ENCODE measurements at regions not wholly inside any gene's neighbourhood (a gene's known extent, or its start where the extent isn't known, plus 50 kb on each side); places are given as distances from the start of the nearest gene placed in this dataset.

GRCh38 chr1:198986036-198986435 is 347.2 kb downstream of the PTPRC start:
- Histone ChIP-seq H3K9me3 (ENCODE audit: low read length) (no peaks in the 10 kb centered on the region), H3K27ac (ENCODE audit: low read length) (no peak overlapping the region), H3K27me3 (ENCODE audit: insufficient read depth, low read depth, low read length) (no peaks in the 10 kb centered on the region), H3K36me3 (ENCODE audit: insufficient read depth, low read length) (no peaks in the 10 kb centered on the region), H4K20me1 (ENCODE audit: insufficient read depth) (no peaks in the 10 kb centered on the region), H3K4me3 (ENCODE audit: low read length) (no peak overlapping the region), H3K9ac (ENCODE audit: low read length) (no peak overlapping the region), H2AFZ (ENCODE audit: low read depth, low read length) (no peak overlapping the region), H3K4me2 (ENCODE audit: low read length) (no peak overlapping the region), H3K9me2 (ENCODE audit: insufficient read depth, low read length) (no peaks in the 10 kb centered on the region), H3K79me2 (replicated peaks; ENCODE audit: insufficient read depth, low read length) (no peaks in the 10 kb centered on the region), H3F3A (ENCODE audit: insufficient read depth, low read length, poor library complexity, severe bottlenecking) (no peaks in the 10 kb centered on the region)
- TF ChIP-seq POLR2AphosphoS5 (IDR thresholded peaks at IDR 0.05) (no peak), CTCF (IDR thresholded peaks at IDR 0.05; ENCODE audit: poor library complexity, severe bottlenecking) (no peak), EP300 (conservative IDR thresholded peaks at IDR 0.05; ENCODE audit: poor library complexity, severe bottlenecking) (no peak), SMC3 (conservative IDR thresholded peaks at IDR 0.05; ENCODE audit: poor library complexity) (no peak), EZH2 (IDR thresholded peaks at IDR 0.05; ENCODE audit: borderline replicate concordance, insufficient read depth, low read length, poor library complexity, severe bottlenecking) (no peak), REST (IDR thresholded peaks at IDR 0.05; ENCODE audit: borderline replicate concordance) (no peak), MXI1 (conservative IDR thresholded peaks at IDR 0.05; ENCODE audit: poor library complexity, severe bottlenecking) (no peak), RAD21 (conservative IDR thresholded peaks at IDR 0.05) (no peak), TAF1 (IDR thresholded peaks at IDR 0.05; ENCODE audit: low read depth) (no peak)

GRCh38 chr1:198986442-198986841 is 347.6 kb downstream of the PTPRC start:
- no peaks in the 10 kb centered on the region for H3K9me2 ChIP-seq (ENCODE audit: insufficient read depth, low read length)
- H3K27me3 ChIP-seq (ENCODE audit: insufficient read depth, low read depth, low read length) = no peaks in the 10 kb centered on the region
- H3F3A ChIP-seq (ENCODE audit: insufficient read depth, low read length, poor library complexity, severe bottlenecking) = no peaks in the 10 kb centered on the region
- no peak overlapping the region for H2AFZ ChIP-seq (ENCODE audit: low read depth, low read length)
- H3K4me3 ChIP-seq (ENCODE audit: low read length) = no peak overlapping the region
- no peak overlapping the region for H3K4me2 ChIP-seq (ENCODE audit: low read length)
- no peaks in the 10 kb centered on the region for H3K79me2 ChIP-seq (replicated peaks; ENCODE audit: insufficient read depth, low read length)
- H3K9ac ChIP-seq (ENCODE audit: low read length) = no peak overlapping the region
- H3K27ac ChIP-seq (ENCODE audit: low read length) = no peak overlapping the region
- H4K20me1 ChIP-seq (ENCODE audit: insufficient read depth) = no peaks in the 10 kb centered on the region
- no peaks in the 10 kb centered on the region for H3K36me3 ChIP-seq (ENCODE audit: insufficient read depth, low read length)
- no peaks in the 10 kb centered on the region for H3K9me3 ChIP-seq (ENCODE audit: low read length)
- TF ChIP-seq CTCF (IDR thresholded peaks at IDR 0.05; ENCODE audit: poor library complexity, severe bottlenecking) (no peak), SMC3 (conservative IDR thresholded peaks at IDR 0.05; ENCODE audit: poor library complexity) (no peak), EZH2 (IDR thresholded peaks at IDR 0.05; ENCODE audit: borderline replicate concordance, insufficient read depth, low read length, poor library complexity, severe bottlenecking) (no peak), MXI1 (conservative IDR thresholded peaks at IDR 0.05; ENCODE audit: poor library complexity, severe bottlenecking) (no peak), TAF1 (IDR thresholded peaks at IDR 0.05; ENCODE audit: low read depth) (no peak), REST (IDR thresholded peaks at IDR 0.05; ENCODE audit: borderline replicate concordance) (no peak), EP300 (conservative IDR thresholded peaks at IDR 0.05; ENCODE audit: poor library complexity, severe bottlenecking) (no peak), RAD21 (conservative IDR thresholded peaks at IDR 0.05) (no peak), POLR2AphosphoS5 (IDR thresholded peaks at IDR 0.05) (no peak)

All from neural cell (in vitro differentiated cells).